GM18907 (cell line): ENCODE measurements at regions not wholly inside any gene's neighbourhood (a gene's known extent, or its start where the extent isn't known, plus 50 kb on each side); places are given as distances from the start of the nearest gene placed in this dataset.

Experiments
- ATAC-seq: cut with Tn5 transposase; IDR thresholded peaks from one replicate; pipeline ENCODE4 v1.9.1; 2021; ENCODE audit warnings: mild to moderate bottlenecking, moderate library complexity; ENCODE audit not compliant: unreplicated experiment

GRCh38 chr5:40416098-40416497 lies 263.6 kb upstream of the PTGER4 start:
- ATAC-seq: no peak

GRCh38 chr5:40414922-40415321 lies 264.8 kb upstream of the PTGER4 start:
- ATAC-seq: no peak

- no peak for ATAC-seq
Measured at GRCh38 chr5:40413743-40414142, 266.0 kb upstream of the PTGER4 start.

- ATAC-seq: no peak
Measured at GRCh38 chr5:40412771-40413170, 266.9 kb upstream of the PTGER4 start.

- ATAC-seq: no peak
Measured at GRCh38 chr5:40410964-40411635, 268.6 kb upstream of the PTGER4 start.

GRCh38 chr5:40410231-40410861 lies 269.4 kb upstream of the PTGER4 start:
- no peak for ATAC-seq

GRCh38 chr5:40409601-40410000 lies 270.1 kb upstream of the PTGER4 start:
- no peak for ATAC-seq

- peak; percentile 40 for ATAC-seq
Measured at GRCh38 chr5:40406741-40407211, 272.9 kb upstream of the PTGER4 start.

GRCh38 chr5:40405996-40406740 lies 273.5 kb upstream of the PTGER4 start:
- ATAC-seq: no peak

GRCh38 chr5:40405230-40405629 lies 274.5 kb upstream of the PTGER4 start:
- ATAC-seq: no peak

GRCh38 chr5:40404613-40405012 lies 275.1 kb upstream of the PTGER4 start:
- ATAC-seq: peak; percentile 74

- no peak for ATAC-seq
Measured at GRCh38 chr5:40402007-40402364, 277.7 kb upstream of the PTGER4 start.

GRCh38 chr5:40401284-40402006 lies 278.3 kb upstream of the PTGER4 start:
- ATAC-seq: peak; percentile 61

GRCh38 chr5:40400245-40400644 lies 279.5 kb upstream of the PTGER4 start:
- ATAC-seq: no peak

GRCh38 chr5:40399349-40399748 lies 280.4 kb upstream of the PTGER4 start:
- ATAC-seq: no peak

- no peak for ATAC-seq
Measured at GRCh38 chr5:40397976-40398375, 281.7 kb upstream of the PTGER4 start.

- no peak for ATAC-seq
Measured at GRCh38 chr5:40397091-40397490, 282.6 kb upstream of the PTGER4 start.

- ATAC-seq: no peak
Measured at GRCh38 chr5:40396317-40396716, 283.4 kb upstream of the PTGER4 start.

GRCh38 chr5:40395251-40395650 lies 284.5 kb upstream of the PTGER4 start:
- ATAC-seq: no peak

- ATAC-seq: no peak
Measured at GRCh38 chr5:40394698-40395097, 285.0 kb upstream of the PTGER4 start.

GRCh38 chr5:40391642-40392041 lies 288.1 kb upstream of the PTGER4 start:
- no peak for ATAC-seq
